NB4 (cell line): ENCODE measurements at regions not wholly inside any gene's neighbourhood (a gene's known extent, or its start where the extent isn't known, plus 50 kb on each side); places are given as distances from the start of the nearest gene placed in this dataset.

Experiments
- DNase-seq: peaks from one replicate; pipeline ENCODE4 v3.0.0; 2010; ENCODE audit warnings: low read depth
- H3K4me3 ChIP-seq: one replicate; pipeline ENCODE4 v1.5.1; 2011; ENCODE audit warnings: mild to moderate bottlenecking, low read depth, low read length, moderate library complexity
- CTCF ChIP-seq: IDR thresholded peaks from one replicate; pipeline ENCODE4 v1.5.1; 2012; ENCODE audit warnings: low read depth, low read length
- MAX ChIP-seq: IDR thresholded peaks from 2 replicates; pipeline ENCODE4 v1.6.1; 2011; ENCODE audit warnings: low read depth, low read length
- MYC ChIP-seq: IDR thresholded peaks from 2 replicates; pipeline ENCODE4 v1.6.1; 2011; ENCODE audit warnings: low read depth, low read length
- POLR2A ChIP-seq: IDR thresholded peaks from 2 replicates; pipeline ENCODE4 v1.6.1; 2011; ENCODE audit warnings: mild to moderate bottlenecking; ENCODE audit not compliant: insufficient read length; ENCODE audit errors: extremely low read depth

- no peak for DNase-seq
- no peak overlapping the region for H3K4me3 ChIP-seq
- TF ChIP-seq POLR2A (no peak), CTCF (no peak), MYC (no peak)
Measured at GRCh38 chr17:54408731-54409130, 491.9 kb upstream of the TOM1L1 start.

- DNase-seq: no peak
- H3K4me3 ChIP-seq: no peak overlapping the region
- TF ChIP-seq MYC (no peak), MAX (no peak)
Measured at GRCh38 chr17:54418467-54418866, 482.2 kb upstream of the TOM1L1 start.

- H3K4me3 ChIP-seq: no peak overlapping the region
- TF ChIP-seq POLR2A (no peak), MYC (no peak), MAX (no peak), CTCF (no peak)
- no peak for DNase-seq
Measured at GRCh38 chr17:54425671-54426070, 475.0 kb upstream of the TOM1L1 start.

GRCh38 chr17:54426296-54426886 is 474.3 kb upstream of the TOM1L1 start:
- peak; percentile 44 for DNase-seq
- TF ChIP-seq MYC: no peak
- TF ChIP-seq CTCF: peak; percentile 52
- H3K4me3 ChIP-seq: no peak overlapping the region

GRCh38 chr17:54435966-54436365 is 464.7 kb upstream of the TOM1L1 start:
- DNase-seq: no peak
- TF ChIP-seq POLR2A (no peak), MYC (no peak)
- H3K4me3 ChIP-seq: no peak overlapping the region

GRCh38 chr17:54439816-54440215 is 460.8 kb upstream of the TOM1L1 start:
- H3K4me3 ChIP-seq: no peak overlapping the region
- DNase-seq: no peak
- TF ChIP-seq MAX: no peak
- TF ChIP-seq POLR2A: no peak
- no peak for TF ChIP-seq MYC
- TF ChIP-seq CTCF: no peak

GRCh38 chr17:54451051-54451450 is 449.6 kb upstream of the TOM1L1 start:
- DNase-seq: no peak
- TF ChIP-seq MYC (no peak), POLR2A (no peak)
- no peak overlapping the region for H3K4me3 ChIP-seq

- TF ChIP-seq CTCF (no peak), MAX (no peak), MYC (no peak), POLR2A (no peak)
- no peak overlapping the region for H3K4me3 ChIP-seq
- DNase-seq: no peak
Measured at GRCh38 chr17:54452666-54453348, 447.8 kb upstream of the TOM1L1 start.
